ENCODE measurements at regions not wholly inside any gene's neighbourhood (a gene's known extent, or its start where the extent isn't known, plus 50 kb on each side); places are given as distances from the start of the nearest gene placed in this dataset.
"Not testable (repeated sequence)": the region's sequence is repeated elsewhere in the genome, so short reads cannot be mapped to it uniquely, and the experiment has no call there.

- not testable (repeated sequence) for H3K4me3 ChIP-seq (replicated peaks; ENCODE audit: low read depth, low read length); H3K36me3 ChIP-seq (ENCODE audit: control insufficient read depth, insufficient read depth, low read length); H3K27me3 ChIP-seq (replicated peaks; ENCODE audit: control insufficient read depth, insufficient read depth, low read length); DNase-seq (ENCODE audit: extremely low read depth, insufficient read length)
Observed at GRCh38 chr16:21542075-21542474, 57.3 kb upstream of the METTL9 start.

DNA sequence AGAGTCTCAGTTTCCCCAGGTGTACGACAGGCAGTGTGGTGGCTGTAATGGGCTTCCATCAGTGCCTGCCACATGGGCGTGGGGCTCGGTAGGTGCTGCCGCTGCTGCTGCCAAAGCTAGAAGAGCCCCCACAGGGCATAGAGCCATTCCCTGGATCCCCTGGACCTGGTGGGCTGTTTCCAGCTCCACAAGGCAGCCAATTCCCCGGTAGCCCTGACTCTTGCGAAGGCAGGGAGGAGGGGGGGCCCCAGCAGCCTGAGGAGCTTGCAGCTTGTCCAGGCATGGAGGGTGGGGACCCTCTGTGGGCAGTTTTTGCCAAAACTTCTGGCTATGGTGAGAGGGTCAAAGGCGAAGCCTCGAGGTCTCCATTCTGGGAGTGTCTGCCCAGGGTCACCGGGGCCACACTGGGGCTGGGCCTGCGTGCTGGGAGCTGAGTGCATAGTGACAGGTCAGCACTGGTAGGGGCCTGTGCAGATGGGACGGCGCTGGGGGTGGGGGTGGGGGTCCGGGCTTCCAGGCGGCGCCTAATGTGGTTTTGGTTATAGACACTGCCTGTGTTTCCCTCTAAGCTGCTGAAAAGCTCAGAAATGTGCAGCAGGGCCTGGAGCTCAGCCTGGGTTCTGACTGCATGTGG lies 56.8 kb upstream of the METTL9 start:
- not testable (repeated sequence) for H3K36me3 ChIP-seq (ENCODE audit: control insufficient read depth, insufficient read depth, low read length); DNase-seq (ENCODE audit: extremely low read depth, insufficient read length); H3K4me3 ChIP-seq (replicated peaks; ENCODE audit: low read depth, low read length); H3K27me3 ChIP-seq (replicated peaks; ENCODE audit: control insufficient read depth, insufficient read depth, low read length)

DNA sequence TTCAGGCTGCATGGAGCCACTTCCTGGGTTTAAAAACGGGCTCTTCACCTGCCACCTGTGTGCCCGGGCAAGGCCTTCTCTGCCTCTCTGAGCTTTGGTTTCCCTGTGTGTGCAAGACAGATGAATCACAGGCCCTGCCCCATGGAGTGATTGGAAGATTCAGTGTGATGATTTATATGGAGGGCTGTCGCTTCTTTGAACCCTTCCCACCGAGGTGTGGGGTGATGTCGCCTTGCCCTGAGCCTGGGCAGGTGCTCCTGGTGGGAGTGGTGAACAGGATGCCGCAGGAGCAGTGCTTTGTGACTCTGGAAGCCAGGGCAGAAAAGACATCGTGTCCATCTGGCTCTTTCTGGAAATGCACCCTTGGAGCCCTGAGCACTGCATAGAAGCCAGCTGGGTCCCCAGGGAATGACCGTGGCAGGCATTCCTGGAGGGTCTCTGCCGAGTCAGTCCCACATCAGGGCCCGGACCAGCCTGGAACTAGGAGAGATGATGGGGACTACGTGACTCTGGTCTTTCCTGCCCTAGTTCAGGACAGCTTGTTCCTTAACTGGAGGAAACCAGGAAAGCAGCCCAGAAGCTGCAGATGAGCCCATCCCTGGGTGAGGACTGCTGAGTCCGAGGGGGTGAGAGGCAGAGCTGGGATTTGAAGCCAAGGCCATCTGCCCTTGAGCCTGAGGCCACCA lies 56.1 kb upstream of the METTL9 start:
- H3K27me3 ChIP-seq (replicated peaks; ENCODE audit: control insufficient read depth, insufficient read depth, low read length); H3K36me3 ChIP-seq (ENCODE audit: control insufficient read depth, insufficient read depth, low read length); H3K4me3 ChIP-seq (replicated peaks; ENCODE audit: low read depth, low read length); DNase-seq (ENCODE audit: extremely low read depth, insufficient read length): not testable (repeated sequence)

GRCh38 chr16:21545664-21546326 lies 53.6 kb upstream of the METTL9 start:
- not testable (repeated sequence) for H3K36me3 ChIP-seq (ENCODE audit: control insufficient read depth, insufficient read depth, low read length); DNase-seq (ENCODE audit: extremely low read depth, insufficient read length)

DNA sequence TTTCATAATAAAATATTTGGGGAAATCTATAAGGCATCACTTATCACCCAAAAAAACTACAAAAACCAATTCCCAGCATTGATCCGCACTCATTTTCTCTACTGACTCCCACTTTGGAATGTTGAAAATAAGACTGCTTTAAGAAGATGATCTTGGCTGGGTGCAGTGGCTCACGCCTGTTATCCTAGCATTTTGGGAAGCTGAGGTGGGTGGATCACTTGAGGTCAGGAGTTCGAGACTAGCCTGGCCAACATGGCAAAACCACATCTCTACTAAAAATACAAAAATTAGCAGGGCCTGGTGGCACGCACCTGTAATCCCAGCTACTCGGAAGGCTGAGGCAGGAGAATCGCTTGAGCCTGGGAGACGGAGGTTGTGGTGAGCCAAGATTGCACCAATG lies 50.0 kb upstream of the METTL9 start:
- H3K27me3 ChIP-seq (replicated peaks; ENCODE audit: control insufficient read depth, insufficient read depth, low read length); DNase-seq (ENCODE audit: extremely low read depth, insufficient read length); H3K36me3 ChIP-seq (ENCODE audit: control insufficient read depth, insufficient read depth, low read length); H3K4me3 ChIP-seq (replicated peaks; ENCODE audit: low read depth, low read length): not testable (repeated sequence)

More at GRCh38 chr16:21545664-21546326, 53.6 kb upstream of the METTL9 start:
- H3K27me3 ChIP-seq (replicated peaks; ENCODE audit: control insufficient read depth, insufficient read depth, low read length); H3K4me3 ChIP-seq (replicated peaks; ENCODE audit: low read depth, low read length): not testable (repeated sequence)
